Sigmoid colon (tissue), 4 donors: ENCODE measurements at regions not wholly inside any gene's neighbourhood (a gene's known extent, or its start where the extent isn't known, plus 50 kb on each side); places are given as distances from the start of the nearest gene placed in this dataset.

Source experiments
- POLR2A ChIP-seq, 2 donors: fragments of 450-650 bp; IDR thresholded peaks; one replicate each; pipeline ENCODE4 v1.6.1; 2016; ENCODE audit warnings: antibody characterized with exemption in 2 of 2, mild to moderate bottlenecking in 2 of 2, moderate library complexity in 2 of 2
- POLR2AphosphoS5 ChIP-seq, 4 donors: sonication (generic); formaldehyde crosslinking; IDR thresholded peaks; one replicate each; pipeline ENCODE4 v1.6.1; 2017; ENCODE audit warnings: antibody characterized with exemption in 4 of 4
- TF ChIP-seq, protein P1 (sequence below), 4 experiments: fragments of 450-650 bp in 3 of 4; fragments of 200-600 bp in 1 of 4; IDR thresholded peaks; one replicate each; pipeline ENCODE4 v1.5.1; 2016 to 2019; ENCODE audit warnings: antibody characterized with exemption in 4 of 4, mild to moderate bottlenecking in 3 of 4, moderate library complexity in 2 of 4

DNA sequence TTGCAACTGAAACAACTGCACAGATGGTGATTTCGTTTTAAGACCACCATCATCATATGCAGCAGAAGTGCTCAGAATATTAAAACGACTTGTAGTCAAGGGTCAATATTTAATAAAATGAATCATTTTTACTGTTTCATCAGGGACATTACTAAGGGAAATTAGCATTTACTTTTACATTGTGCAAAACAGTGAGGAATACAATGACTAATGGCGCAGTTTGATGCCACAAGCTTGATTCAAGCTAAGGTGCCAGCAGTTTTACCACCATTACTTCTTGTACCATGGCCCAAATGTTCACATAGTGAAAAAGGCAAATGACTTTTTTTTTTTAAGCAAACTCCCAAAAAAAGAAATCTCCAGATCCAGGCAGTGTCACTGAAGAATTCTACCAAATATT is 277.4 kb upstream of the CHRNA7 start:
- TF ChIP-seq POLR2A (IDR thresholded peaks at IDR 0.05) = no peak
- TF ChIP-seq, protein P1, sequence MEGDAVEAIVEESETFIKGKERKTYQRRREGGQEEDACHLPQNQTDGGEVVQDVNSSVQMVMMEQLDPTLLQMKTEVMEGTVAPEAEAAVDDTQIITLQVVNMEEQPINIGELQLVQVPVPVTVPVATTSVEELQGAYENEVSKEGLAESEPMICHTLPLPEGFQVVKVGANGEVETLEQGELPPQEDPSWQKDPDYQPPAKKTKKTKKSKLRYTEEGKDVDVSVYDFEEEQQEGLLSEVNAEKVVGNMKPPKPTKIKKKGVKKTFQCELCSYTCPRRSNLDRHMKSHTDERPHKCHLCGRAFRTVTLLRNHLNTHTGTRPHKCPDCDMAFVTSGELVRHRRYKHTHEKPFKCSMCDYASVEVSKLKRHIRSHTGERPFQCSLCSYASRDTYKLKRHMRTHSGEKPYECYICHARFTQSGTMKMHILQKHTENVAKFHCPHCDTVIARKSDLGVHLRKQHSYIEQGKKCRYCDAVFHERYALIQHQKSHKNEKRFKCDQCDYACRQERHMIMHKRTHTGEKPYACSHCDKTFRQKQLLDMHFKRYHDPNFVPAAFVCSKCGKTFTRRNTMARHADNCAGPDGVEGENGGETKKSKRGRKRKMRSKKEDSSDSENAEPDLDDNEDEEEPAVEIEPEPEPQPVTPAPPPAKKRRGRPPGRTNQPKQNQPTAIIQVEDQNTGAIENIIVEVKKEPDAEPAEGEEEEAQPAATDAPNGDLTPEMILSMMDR (IDR thresholded peaks at IDR 0.05) = no peak
- no peak for TF ChIP-seq POLR2AphosphoS5 (IDR thresholded peaks at IDR 0.05)
